HG03175 (cell line): ENCODE measurements at regions not wholly inside any gene's neighbourhood (a gene's known extent, or its start where the extent isn't known, plus 50 kb on each side); places are given as distances from the start of the nearest gene placed in this dataset.
"Not testable (repeated sequence)": the region's sequence is repeated elsewhere in the genome, so short reads cannot be mapped to it uniquely, and the experiment has no call there.

Experiments
- ATAC-seq: cut with Tn5 transposase; IDR thresholded peaks from one replicate; pipeline ENCODE4 v1.9.1; 2021; ENCODE audit warnings: mild to moderate bottlenecking, moderate library complexity; ENCODE audit not compliant: unreplicated experiment

DNA sequence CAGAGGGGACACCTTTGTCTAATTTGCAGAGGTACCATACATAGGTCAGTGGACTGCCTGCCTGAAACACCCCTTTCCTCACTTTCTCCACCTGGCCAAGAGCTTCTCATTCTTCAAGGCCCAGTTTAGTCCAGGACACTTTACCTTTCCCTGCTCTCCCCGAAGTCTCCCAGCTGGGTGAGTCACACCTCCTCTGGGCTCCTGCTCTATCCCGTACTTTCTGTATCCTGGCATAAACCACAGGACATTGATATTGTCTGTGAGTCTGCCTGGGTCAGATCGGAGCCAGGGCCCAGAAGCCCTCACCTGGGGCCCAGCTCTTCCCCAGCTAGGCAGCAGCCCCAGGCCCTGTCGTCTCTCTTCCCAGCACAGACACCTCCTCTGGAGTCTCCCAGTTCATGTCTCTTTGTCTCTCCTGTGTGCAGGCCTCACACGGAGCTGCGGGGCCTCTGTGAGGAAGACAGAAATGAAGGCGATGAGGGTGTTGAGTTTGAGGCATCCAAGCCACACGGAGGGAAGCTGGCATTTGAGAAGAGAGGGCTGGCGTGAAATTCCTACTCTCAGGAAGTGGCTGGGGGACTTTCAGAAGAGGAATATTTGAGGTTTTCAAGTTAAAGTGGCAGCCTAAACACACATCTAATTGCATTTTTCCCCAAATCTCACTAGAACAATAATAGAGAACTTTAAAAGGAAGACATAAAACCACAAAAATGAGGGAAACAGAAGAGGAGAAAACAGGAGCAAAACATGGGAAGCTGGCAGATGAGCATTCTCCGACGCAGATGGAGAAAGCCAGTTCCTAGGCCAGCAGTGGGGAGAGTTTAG is 79.6 kb upstream of the LAPTM4A start:
- ATAC-seq, result no peak

- ATAC-seq, result no peak
These were observed 78.7 kb upstream of the LAPTM4A start for GRCh38 chr2:20130160-20130560.

- no peak for ATAC-seq
These were observed 78.1 kb upstream of the LAPTM4A start for GRCh38 chr2:20129331-20130159.

DNA sequence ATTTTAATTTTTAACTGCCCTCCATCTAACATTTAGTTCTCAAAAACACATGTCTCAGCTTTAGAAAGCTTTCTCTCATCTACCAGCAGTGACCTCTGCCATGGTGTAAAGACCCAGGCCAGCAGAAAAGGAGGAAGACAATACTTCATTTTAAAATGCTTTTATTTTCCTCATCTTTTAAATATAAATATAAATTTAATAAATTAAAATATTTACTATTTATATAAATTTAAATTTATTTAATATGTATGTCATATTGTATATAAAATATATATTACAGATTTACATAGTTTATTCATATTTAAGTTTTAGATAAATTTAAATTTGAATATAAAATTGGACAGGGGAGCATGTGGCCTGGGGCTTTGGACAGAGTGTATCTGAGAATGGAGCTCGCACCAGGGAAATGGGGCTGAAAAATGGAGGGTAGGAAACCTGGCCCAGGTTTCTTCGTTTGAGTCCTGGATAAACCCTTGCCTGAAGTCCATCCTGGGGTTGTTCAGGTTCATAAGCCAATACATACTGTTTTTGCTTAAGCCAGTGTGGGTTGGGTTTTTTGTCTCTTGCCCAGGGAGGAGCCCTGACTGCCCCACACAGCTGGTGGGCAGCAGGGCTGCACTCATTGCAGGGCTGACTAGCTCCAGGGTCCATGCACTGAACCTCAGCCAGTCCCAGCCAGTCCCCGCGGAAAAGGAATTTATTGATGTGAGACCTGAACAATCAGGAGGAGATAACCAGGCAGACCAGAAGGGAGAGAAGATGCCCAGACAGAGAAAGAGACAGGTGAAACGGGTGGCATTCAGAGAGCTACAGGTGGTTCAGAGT is 77.3 kb upstream of the LAPTM4A start:
- no peak for ATAC-seq

DNA sequence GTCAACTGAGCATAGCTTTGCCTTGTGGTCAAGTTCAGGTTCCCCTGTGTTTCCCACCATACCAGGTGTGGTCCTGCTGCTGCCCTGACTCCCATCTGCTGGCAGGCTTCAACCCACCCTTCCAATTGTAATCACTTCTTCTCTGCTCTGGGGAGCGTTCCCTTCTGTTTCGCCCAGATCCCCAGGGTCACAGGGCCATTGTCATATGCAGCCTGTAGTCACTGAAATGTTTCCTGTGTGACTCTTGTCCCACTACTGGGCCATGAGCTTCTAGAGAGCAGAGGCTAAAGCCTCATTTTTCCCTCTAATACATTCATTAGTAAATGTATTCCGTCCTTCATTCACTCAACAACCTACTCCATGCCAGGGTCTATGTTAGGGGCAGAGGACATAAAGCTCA is 75.0 kb upstream of the LAPTM4A start:
- ATAC-seq, result no peak

DNA sequence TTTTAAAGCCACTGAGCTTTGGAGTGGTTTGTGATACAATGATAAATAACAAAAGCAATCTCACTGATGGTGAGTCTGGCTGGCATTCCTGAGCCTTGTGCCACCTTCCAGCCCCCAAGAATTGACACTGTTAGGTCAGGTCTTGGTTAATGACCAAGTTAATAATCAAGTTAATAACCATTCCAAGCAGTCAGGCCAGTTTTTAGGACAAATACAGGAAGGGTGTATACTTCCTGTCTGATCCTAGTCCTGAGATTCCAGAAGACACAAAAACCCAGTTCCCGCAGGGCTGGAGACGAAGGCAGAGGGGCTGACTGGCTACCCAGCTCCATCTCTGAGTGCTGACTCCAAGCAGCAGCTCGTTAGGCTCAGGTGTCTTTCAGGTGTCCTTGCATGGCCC is 74.6 kb upstream of the LAPTM4A start:
- ATAC-seq, result no peak

DNA sequence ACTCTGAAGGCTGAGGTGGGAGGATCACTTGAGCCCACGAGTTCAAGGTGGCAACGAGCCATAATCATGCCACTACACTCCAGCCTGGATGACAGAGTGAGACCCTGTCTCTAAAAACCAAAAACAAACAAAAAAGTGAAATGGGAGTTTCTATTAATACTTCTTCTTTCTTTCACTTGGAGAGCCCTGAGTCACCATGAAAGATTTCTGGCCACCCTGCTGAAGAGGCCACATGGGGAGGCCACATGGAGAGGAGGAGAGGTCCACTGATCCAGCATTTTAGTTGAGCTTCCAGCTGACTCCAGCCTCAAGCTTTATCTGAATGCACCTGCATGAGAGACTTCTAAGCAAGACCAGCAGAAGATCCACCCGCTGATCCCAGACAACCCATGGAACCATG is 74.2 kb upstream of the LAPTM4A start:
- no peak for ATAC-seq

DNA sequence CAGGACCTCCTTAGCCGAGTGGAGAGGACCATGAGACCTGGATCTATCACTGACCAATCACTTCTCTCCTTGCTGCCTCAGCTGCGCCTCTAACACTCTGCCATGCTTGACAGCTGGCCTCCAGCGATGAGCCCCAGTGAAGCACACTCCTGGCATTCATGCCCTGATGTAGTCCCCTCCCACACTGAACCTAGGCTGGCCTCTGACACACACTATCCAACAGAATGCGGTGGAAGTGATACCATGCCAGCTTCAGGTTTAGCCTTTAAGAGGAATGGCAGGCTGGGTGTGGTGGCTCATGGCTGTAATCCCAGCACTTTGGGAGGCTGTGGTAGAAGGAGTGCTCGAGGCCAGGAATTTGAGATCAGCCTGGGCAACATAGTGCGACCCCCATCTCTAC is 73.7 kb upstream of the LAPTM4A start:
- no peak for ATAC-seq

- no peak for ATAC-seq
These were observed 72.6 kb upstream of the LAPTM4A start for GRCh38 chr2:20123871-20124594.

GRCh38 chr2:20122864-20123263 is 71.4 kb upstream of the LAPTM4A start:
- no peak for ATAC-seq

GRCh38 chr2:20120569-20121416 is 69.4 kb upstream of the LAPTM4A start:
- no peak for ATAC-seq

DNA sequence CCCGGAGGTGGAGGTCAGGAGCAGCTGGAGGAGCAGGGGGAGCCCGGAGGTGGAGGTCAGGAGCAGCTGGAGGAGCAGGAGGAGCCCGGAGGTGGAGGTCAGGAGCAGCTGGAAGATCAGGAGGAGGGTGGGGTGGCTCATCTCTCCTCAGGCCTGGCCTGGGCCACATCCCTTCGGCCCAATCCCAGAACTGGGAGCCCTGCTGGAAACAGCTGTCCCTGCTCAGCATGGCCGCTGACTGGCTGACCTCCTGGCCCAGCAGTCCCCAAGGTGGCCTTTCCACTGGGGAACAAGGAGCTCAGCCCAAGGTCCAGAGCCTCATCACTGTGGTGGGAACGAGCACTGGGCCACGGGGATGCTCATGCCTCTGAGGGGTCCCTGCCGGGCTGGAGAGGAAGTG is 66.6 kb upstream of the LAPTM4A start:
- ATAC-seq, result no peak

GRCh38 chr2:20115902-20116301 is 64.5 kb upstream of the LAPTM4A start:
- ATAC-seq, result no peak

DNA sequence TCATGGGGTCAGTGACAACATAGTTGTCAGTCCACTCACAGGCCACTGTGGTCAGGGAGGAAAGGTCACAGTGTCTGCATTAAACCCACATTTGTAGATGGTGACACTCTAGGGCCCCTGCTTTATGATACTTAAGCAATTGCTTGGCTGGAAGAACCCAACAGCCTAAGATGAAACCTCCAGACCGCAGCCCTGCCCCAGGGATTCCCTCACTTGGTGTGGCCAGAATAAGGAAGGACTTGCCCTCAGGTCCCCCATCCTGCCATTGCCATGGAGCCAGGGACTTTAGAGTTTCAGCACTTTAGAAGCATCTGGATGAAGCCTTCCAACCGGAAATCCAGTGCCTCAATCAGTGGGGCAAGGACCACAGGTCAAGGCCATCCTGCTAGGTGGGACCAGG is 63.9 kb upstream of the LAPTM4A start:
- no peak for ATAC-seq

GRCh38 chr2:20113986-20114938 is 62.8 kb upstream of the LAPTM4A start:
- no peak for ATAC-seq

GRCh38 chr2:20113004-20113796 is 61.8 kb upstream of the LAPTM4A start:
- no peak for ATAC-seq

DNA sequence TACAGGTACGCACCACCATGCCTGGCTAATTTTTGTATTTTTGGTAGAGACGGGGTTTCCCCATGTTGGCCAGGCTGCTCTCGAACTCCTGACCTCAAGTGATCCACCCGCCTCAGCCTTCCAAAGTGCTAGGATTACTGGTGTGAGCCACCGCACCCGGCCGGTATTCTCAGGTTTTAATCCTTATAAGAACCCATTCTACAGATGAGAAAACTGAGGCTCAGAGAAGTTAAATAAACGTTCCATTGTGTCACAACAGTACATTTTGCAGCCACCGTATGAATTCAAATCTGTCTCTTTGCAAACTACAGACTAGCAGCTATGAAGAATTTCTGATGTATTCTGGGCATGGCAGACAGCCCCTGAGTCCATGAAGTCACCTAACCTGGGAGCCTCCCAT is 60.9 kb upstream of the LAPTM4A start:
- not testable (repeated sequence) for ATAC-seq
